Activated CD4-positive, alpha-beta T cell treated with anti-CD3 and anti-CD28 coated beads for 48 hours (primary cell): ENCODE measurements at regions not wholly inside any gene's neighbourhood (a gene's known extent, or its start where the extent isn't known, plus 50 kb on each side); places are given as distances from the start of the nearest gene placed in this dataset.

Experiments used
- DNase-seq: peaks from one replicate; pipeline ENCODE4 v3.0.0-alpha.2; 2020

DNA sequence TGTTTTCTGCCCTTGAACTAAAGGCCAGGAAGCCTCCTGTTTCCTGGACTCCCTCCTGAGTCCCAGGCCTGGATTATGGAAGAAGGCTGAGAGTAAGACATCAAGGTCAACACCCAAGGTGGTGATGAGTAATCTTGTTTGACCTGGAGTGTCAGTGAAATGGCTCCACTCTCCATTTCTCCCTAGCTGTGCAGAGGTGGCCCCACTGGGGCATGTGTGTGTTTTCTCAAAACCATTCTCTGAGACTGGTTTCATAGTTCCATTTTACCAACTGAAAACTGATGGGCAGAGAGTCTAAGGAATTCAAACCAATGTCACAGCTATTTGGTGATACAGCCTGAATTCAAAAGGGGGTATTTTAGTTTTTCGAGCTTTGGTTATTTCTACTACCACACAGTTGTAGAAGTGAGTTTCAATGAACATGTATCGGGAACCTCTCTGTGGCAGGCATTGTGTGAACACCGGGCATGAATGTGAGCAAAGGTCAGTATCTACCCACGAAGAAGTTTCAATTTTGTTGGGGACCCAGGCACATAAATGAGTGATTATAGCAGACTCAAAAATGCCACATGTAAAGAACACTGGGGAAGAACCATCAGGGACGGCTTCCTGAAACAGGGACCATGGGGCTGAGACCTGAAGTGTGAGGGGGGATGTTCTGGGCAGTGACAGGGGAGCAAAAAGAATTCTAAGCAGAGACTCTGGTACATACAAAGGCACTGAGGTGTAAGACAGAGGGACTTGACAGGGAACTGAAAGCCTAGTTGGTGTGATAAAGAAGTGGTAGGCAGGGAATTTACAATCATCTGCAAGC lies 269.6 kb upstream of the KLF4 start:
- DNase-seq = no peak

DNA sequence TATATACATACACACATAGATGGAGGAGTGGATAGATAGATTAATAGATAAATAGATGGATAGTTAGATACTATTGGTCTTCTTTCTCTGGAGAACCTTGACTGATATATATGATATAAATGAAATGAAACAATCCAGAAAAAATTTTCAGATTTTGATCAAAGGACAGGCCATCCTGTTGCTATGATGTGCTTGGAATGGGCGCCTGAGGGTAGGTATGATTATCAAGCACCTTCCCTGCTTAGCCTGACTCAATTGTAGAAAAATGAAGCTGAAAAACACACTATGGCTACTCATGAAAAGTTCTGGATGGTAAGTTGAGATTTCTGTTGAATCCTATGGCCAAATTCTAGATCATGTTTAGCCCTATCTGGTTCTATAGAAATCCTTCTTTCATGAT lies 266.5 kb upstream of the KLF4 start:
- DNase-seq = no peak

DNA sequence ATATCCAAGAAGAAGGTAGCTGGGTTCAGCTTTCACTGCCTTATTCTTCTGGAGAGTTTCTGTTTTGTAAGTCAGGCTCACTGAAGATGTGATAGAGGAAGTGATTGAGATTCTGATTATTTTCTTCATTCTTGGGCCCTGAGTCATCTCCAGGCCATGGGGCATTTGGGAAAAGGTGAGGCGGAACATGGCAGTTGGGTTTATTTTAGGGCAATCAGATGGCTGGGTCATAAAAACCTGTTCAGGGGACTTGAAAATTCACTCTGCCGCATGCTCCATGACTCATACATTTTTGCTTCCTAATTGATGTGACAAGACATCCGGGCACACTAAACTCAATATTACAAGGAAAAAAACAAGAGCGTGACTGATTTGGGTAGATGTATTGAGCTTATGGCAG lies 265.7 kb upstream of the KLF4 start:
- no peak for DNase-seq

DNA sequence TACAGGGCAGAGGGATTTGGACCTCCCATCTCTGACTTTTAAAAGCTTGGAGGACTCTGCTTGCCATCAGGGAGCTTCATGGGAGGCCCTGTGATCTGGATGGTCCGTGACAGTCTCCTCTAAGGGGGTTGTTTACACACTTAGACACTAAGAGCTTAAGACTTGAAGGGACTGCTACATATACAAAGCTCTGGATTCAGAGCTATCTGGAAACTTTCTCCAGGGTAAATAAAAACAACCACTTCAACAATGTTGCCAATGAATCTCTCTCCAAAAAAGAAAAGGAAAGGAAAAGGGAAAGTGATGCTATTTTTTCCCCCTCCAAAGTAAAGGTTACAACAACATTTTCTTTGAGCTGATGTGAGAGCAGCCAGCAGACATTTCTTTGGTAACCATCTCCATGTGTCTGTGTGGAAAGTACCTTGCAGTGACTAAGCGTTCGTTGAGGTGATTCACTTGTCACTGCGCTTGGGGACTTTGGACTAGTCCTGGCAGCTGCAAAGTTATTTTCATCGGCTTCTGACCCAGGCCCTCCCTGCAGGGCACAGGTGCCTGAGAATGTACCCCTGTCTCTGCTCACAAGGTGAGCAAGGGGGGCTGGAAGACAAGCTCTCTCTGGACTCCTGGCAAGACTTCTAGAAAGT lies 262.1 kb upstream of the KLF4 start:
- no peak for DNase-seq

DNA sequence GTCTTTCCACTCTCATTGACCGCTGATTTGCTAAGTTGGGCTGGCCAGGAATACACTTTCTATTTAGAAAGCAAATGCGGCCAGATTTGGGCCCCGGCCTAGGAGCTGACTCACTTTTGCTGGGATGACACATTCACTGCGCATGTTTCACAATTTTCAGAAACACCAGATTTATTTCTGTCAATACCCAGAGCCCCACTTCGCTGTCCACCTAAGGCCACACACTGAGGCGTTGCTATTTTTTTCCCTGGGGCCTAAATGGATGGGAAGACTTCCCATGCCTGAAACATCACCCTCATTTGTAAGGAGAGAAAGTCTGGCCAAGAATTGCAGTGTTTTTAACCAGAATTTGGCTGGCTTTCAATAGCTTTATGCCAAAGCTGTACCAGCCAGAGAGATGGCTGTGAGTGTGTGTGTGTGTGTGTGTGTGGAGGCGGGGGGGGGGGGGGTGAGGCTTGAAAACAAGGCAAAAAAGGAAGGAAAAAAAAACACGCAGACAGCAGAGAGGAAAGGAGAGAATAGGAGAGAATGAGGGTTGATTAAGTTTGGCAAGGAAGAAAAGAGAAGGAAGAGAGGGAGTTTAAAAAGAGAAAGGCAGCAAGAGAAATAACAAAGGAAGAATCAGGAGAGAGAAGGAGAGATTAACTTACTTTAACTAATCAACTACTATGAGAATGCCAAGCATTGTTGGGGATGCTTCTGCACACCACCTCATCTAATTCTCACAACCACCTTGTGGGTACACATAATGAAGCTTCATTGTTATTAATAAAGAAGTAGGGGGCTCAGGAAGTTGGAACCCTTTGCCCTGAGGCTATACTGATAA lies 261.4 kb upstream of the KLF4 start:
- DNase-seq = no peak

DNA sequence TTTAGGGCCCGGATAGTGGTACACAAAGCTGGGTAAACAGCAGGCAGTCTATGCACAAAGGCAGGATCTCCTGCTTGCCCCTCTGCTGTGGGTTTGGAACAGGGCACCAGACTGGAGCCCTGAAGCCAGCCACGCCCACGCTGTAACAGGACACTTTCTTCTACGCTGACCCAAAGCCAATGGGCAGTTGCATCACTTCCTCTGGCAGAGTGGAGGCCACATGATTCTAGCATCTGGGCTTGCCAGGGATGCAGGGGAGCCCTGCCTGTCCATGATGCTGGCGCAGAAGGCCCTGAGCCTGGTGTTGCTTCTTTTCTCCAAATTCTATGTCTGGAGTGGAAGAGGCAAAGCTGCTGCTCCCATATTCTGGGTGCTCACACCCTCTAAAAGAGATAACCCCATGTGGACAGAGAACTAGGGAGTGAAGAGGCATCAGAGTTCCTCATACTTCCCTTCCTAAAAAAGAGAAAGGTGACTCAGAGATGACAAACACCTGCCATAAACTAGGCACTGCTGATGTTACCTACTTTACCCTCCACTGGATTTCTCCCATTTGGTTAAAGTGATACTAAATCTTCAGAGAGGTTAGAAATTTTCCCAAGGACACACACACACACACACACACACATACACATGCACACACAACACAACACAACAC lies 260.3 kb upstream of the KLF4 start:
- no peak for DNase-seq

DNA sequence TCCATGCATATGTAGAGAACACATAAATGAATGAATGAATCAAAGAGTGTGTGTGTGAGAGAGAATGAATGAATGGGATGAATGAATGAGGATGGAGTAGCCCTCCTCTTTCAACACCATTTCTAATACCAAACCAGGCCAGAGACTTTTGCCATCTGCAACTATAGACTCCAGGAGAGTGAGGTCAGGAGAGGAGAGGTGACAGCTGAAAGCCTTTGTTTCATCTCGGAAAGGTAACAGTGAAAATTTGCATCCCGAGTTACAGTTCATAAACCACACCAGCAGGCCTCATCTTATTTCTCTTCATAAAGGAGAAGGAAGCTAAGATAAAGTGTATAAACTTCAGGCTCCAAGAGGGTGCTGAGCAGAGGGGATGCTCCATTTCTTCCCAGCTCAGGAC lies 255.3 kb upstream of the KLF4 start:
- no peak for DNase-seq

DNA sequence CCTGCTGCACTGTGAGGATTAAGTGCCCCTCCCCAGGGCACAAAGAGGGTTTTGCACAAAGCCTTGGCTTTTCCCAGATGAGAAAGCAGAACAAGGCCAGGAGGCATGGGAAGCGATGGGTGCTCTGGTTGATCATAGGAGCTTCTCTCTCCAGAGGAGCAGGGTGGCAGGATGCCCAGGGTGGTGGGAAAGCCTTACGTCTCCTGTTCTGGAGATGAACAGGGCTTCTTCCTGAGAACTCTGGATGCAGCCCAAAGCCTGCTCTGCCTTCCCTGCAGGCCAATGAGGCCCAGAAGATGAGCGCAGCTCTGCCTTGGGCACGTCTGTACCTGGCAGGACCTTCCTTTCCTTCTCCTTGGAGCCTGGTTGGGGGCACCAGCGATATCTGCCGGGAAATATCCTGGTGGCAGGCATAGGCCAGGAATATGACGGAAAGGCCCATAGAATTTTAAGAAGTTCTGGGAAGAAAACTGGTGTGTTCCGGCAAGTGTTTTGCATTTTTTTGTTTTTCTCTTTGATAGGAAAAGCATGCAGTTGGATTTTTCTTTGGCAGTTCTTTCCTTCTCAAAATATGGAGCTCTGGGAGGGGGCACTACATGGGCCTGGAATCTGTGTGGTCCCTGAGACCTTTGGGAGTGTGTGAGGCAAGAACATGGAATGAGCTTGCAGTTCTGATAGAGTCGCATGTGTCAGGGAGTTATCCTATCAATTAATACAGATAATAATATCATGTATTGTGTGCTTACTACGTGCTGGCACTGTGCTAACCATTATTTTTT lies 253.2 kb upstream of the KLF4 start:
- no peak for DNase-seq

DNA sequence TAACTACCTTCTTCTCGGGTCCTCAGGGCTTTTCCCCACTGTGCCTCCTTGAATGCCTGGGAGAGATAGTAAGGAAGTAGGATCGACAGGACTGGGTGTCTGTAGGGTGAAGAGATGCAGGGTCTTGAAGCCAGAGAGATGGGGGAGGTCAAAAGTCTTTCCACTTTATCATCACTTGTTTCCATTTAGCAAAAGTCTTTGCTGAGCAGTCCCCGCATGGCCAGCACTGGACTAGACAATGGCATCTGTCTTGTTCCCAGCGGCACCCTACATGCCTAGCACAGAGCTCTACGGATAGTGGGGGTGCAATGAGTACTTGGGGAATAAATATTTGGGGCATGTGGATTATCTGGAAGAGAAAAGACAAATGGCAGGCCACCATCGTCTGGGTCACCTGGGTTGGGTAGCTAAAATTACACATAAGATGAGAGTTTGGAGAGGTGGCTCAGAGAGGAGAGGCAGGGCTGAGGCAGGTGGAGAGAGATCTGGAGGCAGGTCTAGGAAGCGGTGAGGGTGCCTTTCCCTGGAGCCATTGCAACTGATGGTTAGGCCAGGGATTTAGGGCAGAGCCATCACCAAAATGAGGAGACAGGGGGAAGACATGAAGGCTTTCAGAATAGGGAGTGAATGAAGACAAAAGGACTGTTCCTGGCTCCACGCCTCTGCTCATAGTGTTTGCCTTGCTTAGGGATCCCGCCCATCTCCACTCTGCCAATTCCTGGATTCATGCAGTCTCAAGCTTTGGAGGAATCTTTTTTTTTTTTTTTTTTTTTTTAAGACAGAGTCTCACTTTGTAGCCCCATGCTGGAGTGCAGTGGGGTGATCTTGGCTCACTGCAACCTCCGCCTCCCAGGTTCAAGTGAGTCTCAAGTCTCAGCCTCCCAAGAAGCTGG lies 250.8 kb upstream of the KLF4 start:
- DNase-seq = no peak

DNA sequence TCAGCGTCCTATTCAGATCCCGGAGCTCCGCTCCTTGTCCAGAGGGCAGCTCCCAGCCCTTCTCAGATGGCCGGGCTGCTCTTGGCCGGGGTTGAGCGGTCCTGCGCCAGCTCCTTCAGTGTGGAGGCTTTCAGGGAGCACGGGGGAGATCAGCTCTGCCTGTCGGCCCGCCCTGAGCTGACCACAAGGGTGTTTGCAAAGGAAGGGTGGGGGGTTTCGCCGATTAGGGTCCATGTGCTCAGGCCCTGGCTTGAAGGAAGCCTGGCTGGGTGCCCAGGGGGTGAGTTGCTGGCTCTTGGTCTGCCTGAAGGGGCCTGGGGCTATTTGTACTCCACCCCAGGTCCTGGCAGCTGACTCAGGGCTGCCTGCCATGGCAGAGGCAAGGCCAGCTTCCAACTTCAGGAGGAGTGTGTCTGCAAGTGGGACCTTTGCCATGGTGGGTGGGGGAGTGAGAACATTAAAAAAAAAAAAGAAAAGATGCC lies 250.1 kb upstream of the KLF4 start:
- DNase-seq = no peak

DNA sequence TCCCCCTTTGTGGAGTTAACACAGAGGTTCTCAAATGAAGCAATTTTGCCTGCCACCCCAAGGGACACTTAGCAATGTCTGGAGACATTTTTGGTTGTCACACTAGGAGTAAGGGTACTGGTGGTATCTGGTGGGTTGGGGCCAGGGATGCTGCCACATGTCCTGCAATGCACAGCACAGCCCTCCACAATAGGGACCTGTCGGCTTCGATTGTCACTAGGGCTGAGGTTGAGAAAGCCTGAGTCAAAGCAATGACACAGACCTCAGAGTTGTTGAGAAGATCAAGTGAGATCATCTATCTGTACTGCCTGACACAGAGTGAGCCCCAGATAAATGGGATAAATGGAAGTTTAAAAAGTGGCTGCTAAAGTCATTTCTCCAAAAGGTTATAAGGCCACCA lies 249.2 kb upstream of the KLF4 start:
- DNase-seq = no peak

DNA sequence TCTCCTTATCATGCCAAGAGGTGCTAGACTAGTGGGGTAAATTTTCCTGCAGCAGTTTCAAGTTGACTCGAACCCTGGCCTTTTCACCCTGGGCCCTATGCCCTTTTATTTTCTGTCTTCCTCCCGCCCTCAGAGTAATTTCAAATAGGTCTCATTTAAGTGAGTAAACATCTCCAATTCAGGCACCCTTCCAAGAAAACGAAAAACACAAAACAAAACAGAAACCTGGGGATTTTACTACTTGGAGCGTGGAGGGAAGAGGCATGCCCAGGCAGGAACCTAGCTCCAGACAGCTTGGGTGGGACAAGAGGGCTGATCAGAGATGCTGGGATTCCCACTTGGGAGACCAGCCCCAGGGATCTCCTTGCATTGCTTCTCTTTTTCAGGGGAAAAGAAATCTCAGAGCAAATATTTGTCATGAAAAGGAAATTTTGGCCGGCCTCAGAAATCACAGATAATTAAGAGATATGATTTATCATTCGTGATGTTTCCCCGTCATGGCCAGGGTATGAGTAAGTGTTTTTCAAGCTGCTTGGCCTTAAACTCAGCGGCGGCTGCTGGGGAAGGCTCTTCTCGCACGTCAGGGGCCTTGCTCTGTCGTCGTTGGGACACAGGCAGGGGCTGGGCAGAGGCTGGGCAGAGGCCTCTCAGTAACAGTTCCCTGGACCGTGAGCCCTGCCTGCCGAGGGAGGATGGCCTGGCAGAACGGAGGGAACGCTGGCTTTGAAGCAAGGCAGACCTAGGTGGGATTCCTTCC lies 248.6 kb upstream of the KLF4 start:
- no peak for DNase-seq

DNA sequence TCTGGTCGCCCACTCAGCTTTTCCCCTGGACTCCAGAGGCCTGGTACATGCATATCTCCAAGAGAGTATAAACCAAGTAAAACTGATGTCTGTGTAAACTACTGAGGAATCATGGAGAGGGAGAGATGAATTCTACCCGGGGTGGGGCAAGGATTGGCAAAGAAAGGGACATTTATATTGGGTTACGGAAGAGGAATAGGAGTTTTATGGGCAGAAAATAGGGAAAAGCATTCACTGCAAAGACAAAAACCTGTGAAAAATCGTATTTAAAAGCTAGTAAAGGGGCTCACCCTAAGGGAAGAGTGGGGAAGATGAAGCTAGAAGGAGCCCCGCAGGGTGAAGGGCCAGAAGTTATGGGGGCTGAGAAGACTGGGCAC lies 248.0 kb upstream of the KLF4 start:
- no peak for DNase-seq

DNA sequence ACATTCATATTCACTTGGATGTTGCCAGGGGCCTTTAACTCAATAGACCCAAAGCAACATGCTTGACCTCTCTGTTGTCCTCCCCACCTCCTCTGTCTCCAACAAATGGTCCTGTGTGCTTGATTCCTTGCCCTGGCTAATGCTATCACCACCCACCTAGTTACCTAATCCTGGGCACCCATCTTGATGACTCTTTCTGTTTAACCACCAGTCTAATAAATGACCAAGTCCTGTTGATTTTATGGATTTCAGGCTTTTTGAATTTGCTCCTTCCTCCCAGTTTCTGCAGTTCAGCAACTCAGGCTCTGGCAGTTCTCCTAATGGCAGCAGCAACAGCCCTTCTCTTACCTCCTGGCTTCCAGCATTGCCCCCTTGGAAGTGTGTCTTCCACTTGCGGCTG lies 246.3 kb upstream of the KLF4 start:
- DNase-seq = no peak

DNA sequence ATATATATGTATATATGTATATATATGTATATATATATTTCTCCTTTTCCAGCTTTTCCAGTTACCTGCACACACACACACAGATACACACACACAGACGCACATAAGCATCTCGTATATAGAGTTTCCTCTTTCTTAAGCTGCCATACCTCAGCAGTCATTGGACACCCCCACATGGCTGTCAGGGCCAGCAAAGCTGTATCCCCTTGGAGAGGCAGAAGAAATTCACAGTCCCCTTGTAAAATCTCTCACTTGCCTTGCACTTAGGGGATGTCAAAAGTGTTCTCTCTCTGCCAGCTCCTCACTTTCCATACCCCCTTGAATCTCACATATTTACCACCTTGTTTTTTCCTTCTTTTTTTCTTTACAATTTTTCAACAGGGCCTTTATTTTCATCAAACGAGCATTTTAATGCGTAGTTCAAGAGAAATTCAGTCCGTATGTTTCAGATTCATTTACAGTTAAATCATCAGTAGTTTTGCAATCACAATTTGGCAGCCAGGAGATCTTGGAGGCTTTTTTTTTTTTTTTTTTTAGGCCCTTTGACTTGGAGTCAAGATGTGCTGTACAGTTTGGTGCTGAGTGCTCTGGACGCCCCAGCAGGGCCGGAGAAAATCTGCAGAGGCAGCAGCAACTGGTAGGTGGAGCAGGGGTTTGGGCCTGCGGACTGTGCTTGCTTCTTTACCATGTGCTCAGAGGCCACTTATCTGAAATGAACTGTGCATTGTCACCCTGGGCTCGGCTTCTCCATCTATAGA lies 244.9 kb upstream of the KLF4 start:
- DNase-seq = no peak

DNA sequence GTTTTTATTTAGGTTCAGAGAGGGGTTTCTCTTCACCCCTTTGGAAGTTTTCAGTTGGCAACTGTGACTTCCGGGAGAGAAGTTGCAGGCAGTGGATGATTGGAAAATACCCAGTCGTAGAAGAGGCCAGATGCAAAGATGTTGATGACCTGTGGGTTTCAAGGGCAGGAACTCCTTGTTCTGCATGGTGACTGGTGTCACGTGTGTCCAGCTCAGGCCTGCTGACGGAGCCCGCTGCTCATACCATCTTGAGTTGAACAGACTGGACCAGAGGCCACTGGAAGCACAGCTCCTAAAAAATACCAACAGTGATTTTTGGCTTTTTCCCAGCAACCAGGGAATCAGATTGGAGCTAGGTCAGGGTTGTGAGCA lies 243.9 kb upstream of the KLF4 start:
- no peak for DNase-seq

DNA sequence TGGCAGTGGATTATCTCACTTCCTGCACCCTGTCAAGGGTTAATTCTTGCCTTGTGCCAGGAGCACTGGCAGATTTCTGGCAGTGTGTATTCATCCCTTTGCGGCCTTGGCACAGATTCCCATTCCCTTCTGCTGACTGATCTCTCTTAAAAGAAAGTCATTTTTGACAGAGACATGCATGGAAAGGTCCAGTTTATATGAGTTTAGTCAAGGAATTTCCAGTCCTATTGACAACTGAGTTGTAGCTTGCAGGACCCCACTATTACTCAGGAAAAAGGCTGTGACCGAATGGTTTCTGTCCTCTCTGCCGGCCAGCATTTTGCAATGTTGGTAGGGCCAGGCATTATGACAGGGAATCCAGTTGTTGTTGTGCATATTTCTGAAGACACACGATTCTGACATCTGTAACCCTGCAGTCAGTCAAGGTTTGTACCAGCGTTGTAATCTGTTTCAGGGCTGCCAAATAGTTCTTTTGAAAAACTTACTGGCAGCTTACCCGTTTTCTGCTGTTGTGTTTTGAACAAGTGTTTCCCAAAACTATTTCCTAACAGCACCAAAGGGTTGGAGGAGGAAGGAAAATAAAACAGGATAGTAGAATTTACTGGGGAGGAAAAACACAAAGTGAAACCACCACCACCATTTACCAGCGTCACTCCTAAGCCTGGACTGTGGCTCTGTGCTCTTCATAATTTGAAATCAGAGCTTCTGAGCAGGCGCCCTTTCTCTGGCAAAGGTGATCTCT lies 243.4 kb upstream of the KLF4 start:
- DNase-seq = no peak

DNA sequence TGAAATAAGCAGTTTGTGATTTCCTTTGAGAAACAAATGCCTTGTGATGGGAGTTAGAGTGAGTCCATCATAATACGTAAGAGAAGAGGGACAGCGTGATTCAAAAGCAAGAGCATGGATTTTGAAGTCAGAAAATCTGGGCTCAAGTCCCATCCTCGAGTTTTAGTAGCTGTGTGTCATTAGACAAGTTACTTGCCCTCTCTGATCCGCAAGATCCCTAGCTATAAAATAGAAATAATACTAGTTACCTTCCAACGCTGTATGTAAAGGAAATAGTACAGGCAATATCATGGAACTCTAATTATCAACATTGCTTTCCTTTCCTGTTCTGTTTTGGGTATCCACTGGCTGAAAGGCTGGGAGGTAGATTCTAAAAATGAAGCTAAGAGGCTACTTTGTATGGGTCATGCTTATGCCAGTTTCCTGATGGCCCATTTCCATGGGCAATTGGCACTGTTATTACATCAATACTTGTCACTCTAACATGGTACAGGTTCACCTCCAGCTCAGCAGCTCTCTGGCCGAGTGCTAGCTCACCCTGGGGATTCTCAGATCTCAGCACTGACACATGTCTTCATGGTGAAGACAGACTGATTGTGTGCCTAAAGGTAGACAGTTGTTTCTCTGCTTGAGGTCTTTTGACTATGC lies 241.7 kb upstream of the KLF4 start:
- no peak for DNase-seq

DNA sequence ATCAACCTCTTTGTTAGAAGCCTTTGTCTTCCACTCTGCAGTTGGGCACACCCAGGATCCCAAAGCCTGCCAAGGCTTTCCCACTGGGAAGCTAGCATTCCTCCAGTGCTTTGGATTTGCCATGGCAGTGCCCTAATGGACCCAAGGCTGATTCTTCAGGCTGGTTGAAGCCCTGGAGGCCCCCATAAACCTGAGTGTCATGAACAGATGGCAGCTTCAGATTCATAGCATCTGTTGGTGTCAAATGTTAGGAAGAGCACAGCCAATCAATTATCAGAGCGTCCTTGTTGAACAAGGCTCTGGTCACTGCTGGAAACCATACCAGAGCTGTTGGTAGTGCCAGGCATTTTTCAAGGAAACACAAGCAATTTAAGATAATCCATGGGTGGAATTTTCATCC lies 241.1 kb upstream of the KLF4 start:
- DNase-seq = no peak
